Suprapubic skin (tissue), 4 donors: ENCODE measurements at regions not wholly inside any gene's neighbourhood (a gene's known extent, or its start where the extent isn't known, plus 50 kb on each side); places are given as distances from the start of the nearest gene placed in this dataset.
"Not testable (repeated sequence)": the region's sequence is repeated elsewhere in the genome, so short reads cannot be mapped to it uniquely, and the experiment has no call there.

Experiments
- DNase-seq, 2 donors: peaks; one replicate each; pipeline ENCODE4 v3.0.0-alpha.2; 2019; ENCODE audit warnings: low spot score in 2 of 2
- H3K27ac ChIP-seq: fragments of 200-600 bp; sonication (generic); one replicate; pipeline ENCODE4 v1.5.1; 2019
- H3K27me3 ChIP-seq: fragments of 200-600 bp; sonication (generic); one replicate; pipeline ENCODE4 v1.5.1; 2019
- H3K36me3 ChIP-seq: fragments of 200-600 bp; sonication (generic); one replicate; pipeline ENCODE4 v1.5.1; 2019
- H3K4me1 ChIP-seq: fragments of 200-600 bp; sonication (generic); one replicate; pipeline ENCODE4 v1.5.1; 2019
- H3K4me3 ChIP-seq: fragments of 200-600 bp; sonication (generic); one replicate; pipeline ENCODE4 v1.5.1; 2019; ENCODE audit warnings: mild to moderate bottlenecking
- H3K9me3 ChIP-seq: fragments of 200-600 bp; sonication (generic); one replicate; pipeline ENCODE4 v1.5.1; 2019
- EP300 ChIP-seq: sonication (generic); formaldehyde crosslinking; IDR thresholded peaks from one replicate; pipeline ENCODE4 v1.6.1; 2017; ENCODE audit warnings: antibody characterized with exemption
- POLR2A ChIP-seq, 2 donors: fragments of 450-650 bp; IDR thresholded peaks; one replicate each; pipeline ENCODE4 v1.6.1; 2017; ENCODE audit warnings: antibody characterized with exemption in 2 of 2, mild to moderate bottlenecking in 2 of 2, moderate library complexity in 2 of 2
- POLR2AphosphoS5 ChIP-seq, 3 donors: sonication (generic); formaldehyde crosslinking; IDR thresholded peaks; one replicate each; pipeline ENCODE4 v1.6.1; 2017; ENCODE audit warnings: antibody characterized with exemption in 3 of 3
- WGBS: methylation state at CpG from one replicate; pipeline ENCODE4 v1.1.5; 2018; 5-methylcytosine and 5-hydroxymethylcytosine counted together
- TF ChIP-seq, protein P1 (sequence below), 2 donors: fragments of 200-600 bp in 1 of 2; fragments of 450-650 bp in 1 of 2; sonication (generic) in 1 of 2; IDR thresholded peaks; one replicate each; pipeline ENCODE4 v1.5.1; 2016 to 2019; ENCODE audit warnings: antibody characterized with exemption in 2 of 2, mild to moderate bottlenecking in 1 of 2, moderate library complexity in 1 of 2

DNA sequence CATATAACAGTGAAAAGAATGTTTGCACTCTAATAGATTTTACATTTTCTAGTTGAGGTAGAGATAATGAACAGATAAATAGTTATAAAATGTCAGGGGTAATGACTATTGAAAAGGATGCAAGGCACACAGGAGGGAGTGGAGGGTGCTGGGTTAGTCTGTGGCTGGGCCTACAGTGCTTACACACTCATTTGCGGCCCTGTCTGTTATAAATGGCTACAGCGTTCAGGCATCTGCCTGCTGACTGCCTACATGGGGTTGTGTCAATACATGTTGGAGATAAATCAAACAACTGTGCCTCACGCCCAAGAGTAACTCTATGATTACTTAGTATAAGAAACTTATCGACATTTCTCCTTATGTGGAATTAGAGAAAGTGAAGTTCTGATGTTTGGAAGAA lies 313.3 kb downstream of the ACTR3B start:
- no peaks in the 10 kb centered on the region for H3K4me1 ChIP-seq
- 46% methylated on average over 4 of the region's 4 CpGs for WGBS
- H3K27me3 ChIP-seq, result no peaks in the 10 kb centered on the region

DNA sequence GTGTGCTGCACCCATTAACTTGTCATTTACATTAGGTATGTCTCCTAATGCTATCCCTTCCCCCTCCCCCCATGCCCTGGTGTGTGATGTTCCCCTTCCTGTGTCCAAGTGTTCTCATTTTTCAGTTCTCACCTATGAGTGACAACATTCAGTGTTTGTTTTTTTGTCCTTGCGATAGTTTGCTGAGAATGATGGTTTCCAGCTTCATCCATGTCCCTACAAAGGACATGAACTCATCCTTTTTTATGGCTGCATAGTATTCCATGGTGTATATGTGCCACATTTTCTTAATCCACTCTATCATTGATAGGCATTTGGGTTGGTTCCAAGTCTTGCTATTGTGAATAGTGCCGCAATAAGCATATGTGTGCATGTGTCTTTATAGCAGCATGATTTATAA lies 316.7 kb downstream of the ACTR3B start:
- WGBS, result 93% methylated on average over 2 of the region's 2 CpGs
- H3K4me3 ChIP-seq, H3K27me3 ChIP-seq, DNase-seq, H3K27ac ChIP-seq, H3K36me3 ChIP-seq, H3K4me1 ChIP-seq, H3K9me3 ChIP-seq: not testable (repeated sequence)

More for the DNA sequence above, 313.3 kb downstream of the ACTR3B start:
- Histone ChIP-seq H3K36me3 (no peaks in the 10 kb centered on the region), H3K9me3 (no peaks in the 10 kb centered on the region), H3K4me3 (no peak overlapping the region), H3K27ac (no peak overlapping the region)
- TF ChIP-seq, protein P1, sequence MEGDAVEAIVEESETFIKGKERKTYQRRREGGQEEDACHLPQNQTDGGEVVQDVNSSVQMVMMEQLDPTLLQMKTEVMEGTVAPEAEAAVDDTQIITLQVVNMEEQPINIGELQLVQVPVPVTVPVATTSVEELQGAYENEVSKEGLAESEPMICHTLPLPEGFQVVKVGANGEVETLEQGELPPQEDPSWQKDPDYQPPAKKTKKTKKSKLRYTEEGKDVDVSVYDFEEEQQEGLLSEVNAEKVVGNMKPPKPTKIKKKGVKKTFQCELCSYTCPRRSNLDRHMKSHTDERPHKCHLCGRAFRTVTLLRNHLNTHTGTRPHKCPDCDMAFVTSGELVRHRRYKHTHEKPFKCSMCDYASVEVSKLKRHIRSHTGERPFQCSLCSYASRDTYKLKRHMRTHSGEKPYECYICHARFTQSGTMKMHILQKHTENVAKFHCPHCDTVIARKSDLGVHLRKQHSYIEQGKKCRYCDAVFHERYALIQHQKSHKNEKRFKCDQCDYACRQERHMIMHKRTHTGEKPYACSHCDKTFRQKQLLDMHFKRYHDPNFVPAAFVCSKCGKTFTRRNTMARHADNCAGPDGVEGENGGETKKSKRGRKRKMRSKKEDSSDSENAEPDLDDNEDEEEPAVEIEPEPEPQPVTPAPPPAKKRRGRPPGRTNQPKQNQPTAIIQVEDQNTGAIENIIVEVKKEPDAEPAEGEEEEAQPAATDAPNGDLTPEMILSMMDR (IDR thresholded peaks at IDR 0.05), result no peak
- no peak for DNase-seq

DNA sequence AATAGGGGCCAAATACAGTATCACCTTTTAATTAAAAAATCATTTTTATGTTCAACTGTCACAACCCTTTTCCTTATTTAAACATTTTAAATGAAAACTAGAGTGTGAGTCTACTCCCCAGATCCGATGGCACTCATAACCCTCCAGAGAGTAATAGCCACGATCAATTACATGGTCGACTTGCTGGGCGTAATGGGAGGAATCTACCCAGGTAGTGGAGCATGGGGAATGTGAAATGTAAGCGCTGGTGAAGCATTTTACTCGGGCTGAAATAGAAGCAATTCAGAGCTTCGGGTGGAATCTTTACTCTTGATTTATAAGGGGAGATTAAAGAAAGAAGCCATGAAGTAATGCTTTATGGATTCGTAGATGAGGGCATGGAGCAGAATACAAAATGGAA lies 321.9 kb downstream of the ACTR3B start:
- DNase-seq, result no peak
- no peaks in the 10 kb centered on the region for H3K9me3 ChIP-seq
- TF ChIP-seq POLR2AphosphoS5 (IDR thresholded peaks at IDR 0.05), result no peak
- TF ChIP-seq, protein P1 (IDR thresholded peaks at IDR 0.05), result no peak
- TF ChIP-seq EP300, result no peak
- no peak for TF ChIP-seq POLR2A (IDR thresholded peaks at IDR 0.05)
- H3K4me3 ChIP-seq, result no peak overlapping the region
- no peaks in the 10 kb centered on the region for H3K36me3 ChIP-seq
- WGBS, result 80% methylated on average over 8 of the region's 8 CpGs
- H3K27ac ChIP-seq, result no peak overlapping the region
- H3K4me1 ChIP-seq, result no peaks in the 10 kb centered on the region
- H3K27me3 ChIP-seq, result no peaks in the 10 kb centered on the region

DNA sequence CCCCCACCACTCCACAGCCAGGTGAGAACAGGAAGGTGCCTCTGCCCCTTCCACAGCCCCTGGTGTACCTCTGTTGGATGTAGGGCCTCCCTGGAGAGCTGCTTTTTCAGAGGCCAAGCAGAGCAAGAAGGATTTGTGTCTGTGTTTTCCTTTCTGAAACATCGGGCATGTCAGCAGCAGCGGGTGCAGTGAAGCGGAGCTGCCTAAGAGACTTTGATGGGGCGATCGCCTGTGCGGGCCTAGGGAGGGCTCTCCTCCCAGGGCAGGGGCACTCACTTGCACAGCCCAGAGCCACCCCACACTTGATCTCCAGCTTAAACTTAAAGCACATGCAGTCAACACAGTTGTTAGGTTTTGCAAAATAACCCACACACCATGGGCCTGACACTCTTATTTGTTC lies 324.7 kb downstream of the ACTR3B start:
- H3K27me3 ChIP-seq, result no peaks in the 10 kb centered on the region
- no peak overlapping the region for H3K27ac ChIP-seq
- H3K36me3 ChIP-seq, result no peaks in the 10 kb centered on the region
- no peaks in the 10 kb centered on the region for H3K9me3 ChIP-seq
- 88% methylated on average over 6 of the region's 6 CpGs for WGBS
- no peak for DNase-seq
- TF ChIP-seq, protein P1 (IDR thresholded peaks at IDR 0.05), result no peak
- TF ChIP-seq EP300, result no peak
- TF ChIP-seq POLR2AphosphoS5 (IDR thresholded peaks at IDR 0.05), result no peak
- TF ChIP-seq POLR2A (IDR thresholded peaks at IDR 0.05), result no peak
- no peaks in the 10 kb centered on the region for H3K4me1 ChIP-seq
- H3K4me3 ChIP-seq, result no peak overlapping the region

DNA sequence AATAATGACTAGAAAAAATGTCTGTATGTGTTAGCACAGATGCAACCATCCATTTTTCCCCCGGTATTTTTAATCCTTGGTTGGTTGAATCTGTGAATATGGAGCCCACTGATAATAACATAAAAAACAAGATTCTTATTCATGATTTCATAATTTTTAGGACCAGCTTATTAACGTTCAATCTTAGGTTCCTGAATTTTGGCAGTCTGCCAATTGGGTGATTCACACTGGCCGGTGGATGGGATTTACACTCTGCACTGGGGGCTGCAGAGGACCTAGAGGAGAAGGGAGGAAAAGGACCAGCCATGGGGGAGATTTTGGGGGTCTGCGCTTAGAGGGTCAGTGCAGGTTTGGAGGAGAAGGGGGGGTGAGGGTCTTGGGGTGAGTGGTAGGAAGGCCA lies 327.9 kb downstream of the ACTR3B start:
- DNase-seq, result no peak
- TF ChIP-seq POLR2AphosphoS5 (IDR thresholded peaks at IDR 0.05) (no peak), EP300 (no peak), POLR2A (IDR thresholded peaks at IDR 0.05) (no peak)
- TF ChIP-seq, protein P1 (IDR thresholded peaks at IDR 0.05), result no peak

DNA sequence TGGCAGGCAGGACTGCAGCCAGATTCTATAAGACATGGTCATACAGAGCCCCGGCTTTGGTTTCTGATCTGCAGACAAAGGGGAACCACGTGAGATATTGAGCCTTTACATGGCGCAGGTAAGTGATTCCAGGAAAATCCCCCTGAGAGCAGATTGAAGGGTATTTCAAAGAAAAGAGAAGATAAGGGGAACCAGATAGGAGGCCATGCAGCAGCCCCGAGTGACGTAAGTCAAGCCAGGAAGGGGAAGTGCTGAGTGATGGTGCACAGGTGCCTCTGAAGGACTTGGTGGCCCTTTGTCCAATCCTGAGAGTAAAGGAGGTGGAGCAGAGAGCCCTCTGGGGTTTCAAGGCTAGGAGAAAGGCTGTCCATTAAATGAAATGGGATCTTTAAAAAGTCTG lies 329.0 kb downstream of the ACTR3B start:
- no peaks in the 10 kb centered on the region for H3K27me3 ChIP-seq
- DNase-seq, result no peak
- no peaks in the 10 kb centered on the region for H3K36me3 ChIP-seq
- no peaks in the 10 kb centered on the region for H3K4me1 ChIP-seq
- H3K4me3 ChIP-seq, result no peak overlapping the region
- 86% methylated on average over 5 of the region's 5 CpGs for WGBS
- no peaks in the 10 kb centered on the region for H3K9me3 ChIP-seq
- no peak overlapping the region for H3K27ac ChIP-seq
- TF ChIP-seq, protein P1 (IDR thresholded peaks at IDR 0.05), result no peak
- TF ChIP-seq POLR2AphosphoS5 (IDR thresholded peaks at IDR 0.05) (no peak), EP300 (no peak)

More for the DNA sequence above, 327.9 kb downstream of the ACTR3B start:
- no peaks in the 10 kb centered on the region for H3K9me3 ChIP-seq
- no peaks in the 10 kb centered on the region for H3K36me3 ChIP-seq
- H3K27me3 ChIP-seq, result no peaks in the 10 kb centered on the region
- 54% methylated on average over 4 of the region's 4 CpGs for WGBS
- H3K4me3 ChIP-seq, result no peak overlapping the region
- no peaks in the 10 kb centered on the region for H3K4me1 ChIP-seq
- no peak overlapping the region for H3K27ac ChIP-seq
